HG02798 (cell line): ENCODE measurements at regions not wholly inside any gene's neighbourhood (a gene's known extent, or its start where the extent isn't known, plus 50 kb on each side); places are given as distances from the start of the nearest gene placed in this dataset.
A peak's percentile ranks its signal among the peaks of the same experiment; 100 is the strongest.

ENCODE experiments used
- ATAC-seq: cut with Tn5 transposase; IDR thresholded peaks from one replicate; pipeline ENCODE4 v1.9.1; 2021; ENCODE audit warnings: mild to moderate bottlenecking; ENCODE audit not compliant: unreplicated experiment, poor library complexity

- ATAC-seq = no peak
Observed at GRCh38 chr1:208536212-208536611, 292.0 kb upstream of the PLXNA2 start.

- ATAC-seq = no peak
Observed at GRCh38 chr1:208537198-208537597, 293.0 kb upstream of the PLXNA2 start.

GRCh38 chr1:208538078-208538477 is 293.9 kb upstream of the PLXNA2 start:
- ATAC-seq = no peak

GRCh38 chr1:208538587-208538986 is 294.4 kb upstream of the PLXNA2 start:
- no peak for ATAC-seq

- no peak for ATAC-seq
Observed at GRCh38 chr1:208540724-208541123, 296.5 kb upstream of the PLXNA2 start.

- ATAC-seq = peak; percentile 74
Observed at GRCh38 chr1:208541225-208541855, 297.2 kb upstream of the PLXNA2 start.

- no peak for ATAC-seq
Observed at GRCh38 chr1:208542309-208542708, 298.1 kb upstream of the PLXNA2 start.

- ATAC-seq = no peak
Observed at GRCh38 chr1:208544053-208544452, 299.9 kb upstream of the PLXNA2 start.

GRCh38 chr1:208544794-208545193 is 300.6 kb upstream of the PLXNA2 start:
- no peak for ATAC-seq

GRCh38 chr1:208551024-208551423 is 306.8 kb upstream of the PLXNA2 start:
- ATAC-seq = no peak

GRCh38 chr1:208551633-208552320 is 307.6 kb upstream of the PLXNA2 start:
- no peak for ATAC-seq

- no peak for ATAC-seq
Observed at GRCh38 chr1:208552928-208553327, 308.7 kb upstream of the PLXNA2 start.

- no peak for ATAC-seq
Observed at GRCh38 chr1:208556461-208556860, 312.3 kb upstream of the PLXNA2 start.

- no peak for ATAC-seq
Observed at GRCh38 chr1:208557046-208557722, 313.0 kb upstream of the PLXNA2 start.

- ATAC-seq = no peak
Observed at GRCh38 chr1:208557723-208558094, 313.5 kb upstream of the PLXNA2 start.

- ATAC-seq = no peak
Observed at GRCh38 chr1:208559597-208560329, 315.6 kb upstream of the PLXNA2 start.

- no peak for ATAC-seq
Observed at GRCh38 chr1:208562151-208562960, 318.2 kb upstream of the PLXNA2 start.

GRCh38 chr1:208564466-208564865 is 320.3 kb upstream of the PLXNA2 start:
- ATAC-seq = no peak

- no peak for ATAC-seq
Observed at GRCh38 chr1:208565756-208566440, 321.7 kb upstream of the PLXNA2 start.

- no peak for ATAC-seq
Observed at GRCh38 chr1:208569181-208569580, 325.0 kb upstream of the PLXNA2 start.
